Heart left ventricle (tissue), 13 donors: ENCODE measurements at regions not wholly inside any gene's neighbourhood (a gene's known extent, or its start where the extent isn't known, plus 50 kb on each side); places are given as distances from the start of the nearest gene placed in this dataset.

ENCODE experiments used
- POLR2A ChIP-seq, 2 donors: fragments of 450-650 bp; IDR thresholded peaks; one replicate each; pipeline ENCODE4 v1.6.1; 2017; ENCODE audit warnings: antibody characterized with exemption in 2 of 2, mild to moderate bottlenecking in 2 of 2, moderate library complexity in 2 of 2
- TF ChIP-seq, protein P1 (sequence below), 12 donors: fragments of 200-600 bp; sonication (generic) in 4 of 12; IDR thresholded peaks; one replicate each; pipeline versions ENCODE4 v1.5.0 to v1.8.0; 2018 to 2022; ENCODE audit warnings: antibody characterized with exemption in 12 of 12, mild to moderate bottlenecking in 5 of 12
- donor health status: ischemic (EF 13 %, LVEDD 7.1; RV severe dilation, severe dysfunction).
- donor health status: DM: no; HTN: yes; CAD: no.
- donor health status: DM: no; HTN: no; CAD: no.
- donor health status: ischemic (EF 25% LVEDD 6.9; RV normal size, moderate dysfunction).
- donor health status: ischemic (EF 25% LVEDD 5.7; RV mildly dilated, moderate dysfunction).
- donor health status: ischemic (EF 35%, LVEDD 5.7; RV mildly dilated, moderate dysfunction).
- donor health status: nonischemic (EF 11% LVEDD 7.7; RV severe dilation, severe dysfunction).
- donor health status: DM: yes; HTN: yes; CAD: no.
- donor health status: PGD.
- donor health status: ischemic (EF 29% LVEDD 5.4; RV normal size, mild dysfunction).
- donor health status: nonischemic (EF 23%, LVEDD 6.1; RV moderate dilation, normal function).

GRCh38 chr2:180325416-180326120, 318.5 kb upstream of the CWC22 start:
- no peak for TF ChIP-seq POLR2A (IDR thresholded peaks at IDR 0.05)
- TF ChIP-seq, protein P1, sequence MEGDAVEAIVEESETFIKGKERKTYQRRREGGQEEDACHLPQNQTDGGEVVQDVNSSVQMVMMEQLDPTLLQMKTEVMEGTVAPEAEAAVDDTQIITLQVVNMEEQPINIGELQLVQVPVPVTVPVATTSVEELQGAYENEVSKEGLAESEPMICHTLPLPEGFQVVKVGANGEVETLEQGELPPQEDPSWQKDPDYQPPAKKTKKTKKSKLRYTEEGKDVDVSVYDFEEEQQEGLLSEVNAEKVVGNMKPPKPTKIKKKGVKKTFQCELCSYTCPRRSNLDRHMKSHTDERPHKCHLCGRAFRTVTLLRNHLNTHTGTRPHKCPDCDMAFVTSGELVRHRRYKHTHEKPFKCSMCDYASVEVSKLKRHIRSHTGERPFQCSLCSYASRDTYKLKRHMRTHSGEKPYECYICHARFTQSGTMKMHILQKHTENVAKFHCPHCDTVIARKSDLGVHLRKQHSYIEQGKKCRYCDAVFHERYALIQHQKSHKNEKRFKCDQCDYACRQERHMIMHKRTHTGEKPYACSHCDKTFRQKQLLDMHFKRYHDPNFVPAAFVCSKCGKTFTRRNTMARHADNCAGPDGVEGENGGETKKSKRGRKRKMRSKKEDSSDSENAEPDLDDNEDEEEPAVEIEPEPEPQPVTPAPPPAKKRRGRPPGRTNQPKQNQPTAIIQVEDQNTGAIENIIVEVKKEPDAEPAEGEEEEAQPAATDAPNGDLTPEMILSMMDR (IDR thresholded peaks at IDR 0.05): no peak
